HG03575 (cell line): ENCODE measurements at regions not wholly inside any gene's neighbourhood (a gene's known extent, or its start where the extent isn't known, plus 50 kb on each side); places are given as distances from the start of the nearest gene placed in this dataset.

Experiments used
- ATAC-seq: cut with Tn5 transposase; IDR thresholded peaks from one replicate; pipeline ENCODE4 v1.9.1; 2021; ENCODE audit not compliant: unreplicated experiment, insufficient number of reproducible peaks, low FRiP score; ENCODE audit errors: extremely low read depth

GRCh38 chr7:23968791-23969190, 258.8 kb downstream of the STK31 start:
- no peak for ATAC-seq

GRCh38 chr7:23969443-23969842, 259.4 kb downstream of the STK31 start:
- no peak for ATAC-seq

DNA sequence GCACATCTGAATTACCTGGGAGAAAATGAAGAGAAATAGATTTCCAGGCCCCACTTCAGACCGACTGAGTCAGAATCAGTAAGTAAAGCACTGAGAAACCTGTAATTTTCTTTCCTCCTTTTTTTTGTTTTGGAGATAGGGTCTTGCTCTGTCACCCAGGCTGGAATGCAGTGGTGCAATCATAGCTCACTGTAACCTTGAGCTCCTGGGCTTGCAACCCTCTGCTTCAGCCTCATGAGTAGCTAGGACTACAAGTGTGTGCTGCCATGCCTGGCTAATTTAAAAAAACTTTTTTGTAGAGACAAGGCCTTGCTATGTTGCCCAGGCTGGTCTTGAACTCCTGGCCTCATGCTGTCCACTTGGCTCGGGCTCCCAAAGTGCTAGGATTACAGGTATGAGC, 260.2 kb downstream of the STK31 start:
- ATAC-seq, result no peak

GRCh38 chr7:23971031-23971430, 261.0 kb downstream of the STK31 start:
- no peak for ATAC-seq

DNA sequence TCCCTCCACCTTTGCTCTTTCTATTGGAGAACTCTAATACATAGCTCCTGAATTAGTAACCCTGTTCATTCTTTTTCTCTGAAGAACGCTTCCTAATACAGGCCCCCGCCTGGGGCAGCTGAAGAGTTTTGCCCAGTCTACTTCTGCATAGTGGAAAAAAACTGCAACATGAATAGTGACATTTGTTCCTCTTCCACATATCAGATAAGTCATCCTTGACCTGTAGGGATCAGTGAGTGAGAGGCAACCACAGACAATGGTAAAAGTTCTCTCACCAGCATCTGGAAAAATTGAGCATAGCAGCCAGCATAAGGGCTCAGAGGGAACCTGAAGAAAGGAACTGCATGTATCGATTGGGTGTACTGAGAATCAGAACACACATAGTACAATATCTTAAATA, 262.0 kb downstream of the STK31 start:
- no peak for ATAC-seq

DNA sequence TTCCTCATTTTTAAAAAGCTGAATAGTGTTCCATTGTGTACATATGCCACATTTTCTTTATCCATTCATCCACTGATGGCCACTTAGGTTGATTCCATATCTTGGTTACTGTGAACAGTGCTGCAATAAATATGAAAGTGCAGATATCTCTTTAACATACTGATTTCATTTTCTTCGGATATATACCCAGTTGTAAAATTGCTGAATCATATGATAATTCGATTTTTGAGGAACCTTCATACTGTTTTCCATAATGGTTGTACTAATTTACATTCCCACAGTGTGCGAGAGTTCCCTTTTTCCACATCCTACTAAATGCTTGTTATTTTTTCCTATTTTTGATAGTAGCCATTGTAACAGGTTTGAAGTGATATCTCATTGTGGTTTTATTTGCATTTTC, 263.2 kb downstream of the STK31 start:
- no peak for ATAC-seq

DNA sequence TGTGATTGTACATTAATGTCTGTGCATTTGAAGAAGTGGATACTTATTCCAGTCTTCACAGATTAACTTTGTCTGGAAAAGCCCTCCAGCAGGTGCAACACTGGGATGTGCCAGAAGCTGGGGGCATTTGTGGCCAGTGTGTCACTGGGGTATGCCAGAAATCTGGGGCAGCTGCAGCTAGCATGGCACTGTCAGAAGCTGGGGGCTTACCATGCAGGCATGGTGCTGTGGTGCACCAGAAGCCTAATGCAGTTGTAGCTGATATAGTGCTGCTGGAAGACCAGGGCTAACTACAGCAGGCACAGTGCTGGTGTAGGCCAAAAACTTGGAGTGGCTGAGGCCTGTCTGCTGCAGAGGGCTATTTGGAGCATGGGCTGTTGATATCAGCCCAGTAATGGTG, 270.1 kb downstream of the STK31 start:
- ATAC-seq, result no peak

DNA sequence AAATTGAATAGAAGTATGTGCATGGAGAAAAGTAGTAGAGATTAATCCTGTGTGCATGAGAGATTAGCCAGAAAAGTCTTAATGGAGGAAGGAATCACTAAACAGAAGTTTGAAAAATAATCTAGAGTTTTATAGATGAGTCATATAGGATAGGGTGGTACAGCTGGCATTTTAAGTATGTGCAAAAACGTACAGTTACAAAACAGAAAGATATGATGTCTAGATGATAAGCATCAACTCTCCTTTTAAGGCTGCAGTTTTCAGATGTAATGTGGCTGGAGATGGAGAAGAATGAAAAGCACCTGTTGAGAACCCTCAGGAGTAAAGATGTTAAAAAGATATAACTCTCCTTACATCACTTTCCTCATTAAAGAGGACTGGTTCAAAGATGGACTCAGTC, 271.3 kb downstream of the STK31 start:
- ATAC-seq, result no peak

- no peak for ATAC-seq
Observed at GRCh38 chr7:23981758-23982157, 271.7 kb downstream of the STK31 start.

GRCh38 chr7:24005517-24005916, 278.5 kb upstream of the NPY start:
- no peak for ATAC-seq

DNA sequence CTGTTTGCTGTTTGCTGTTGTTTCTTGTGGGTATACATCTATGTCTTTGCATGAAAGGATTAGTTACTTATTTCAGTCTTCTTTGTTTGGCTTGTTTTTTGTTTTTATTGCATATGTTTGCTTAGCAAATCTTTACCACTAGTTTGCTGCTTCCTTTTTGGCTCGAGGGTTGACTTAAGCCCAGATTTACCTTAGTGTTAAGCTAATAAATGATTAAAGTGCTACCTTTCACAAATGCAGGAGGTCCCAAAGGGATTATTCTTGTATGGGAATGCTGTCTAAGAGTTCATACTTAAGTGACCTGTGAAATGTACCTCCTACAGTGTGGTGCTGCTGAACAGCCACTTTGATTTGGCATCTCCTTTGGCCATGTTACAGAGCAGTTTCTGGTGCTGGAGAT, 273.5 kb upstream of the NPY start:
- ATAC-seq, result no peak

DNA sequence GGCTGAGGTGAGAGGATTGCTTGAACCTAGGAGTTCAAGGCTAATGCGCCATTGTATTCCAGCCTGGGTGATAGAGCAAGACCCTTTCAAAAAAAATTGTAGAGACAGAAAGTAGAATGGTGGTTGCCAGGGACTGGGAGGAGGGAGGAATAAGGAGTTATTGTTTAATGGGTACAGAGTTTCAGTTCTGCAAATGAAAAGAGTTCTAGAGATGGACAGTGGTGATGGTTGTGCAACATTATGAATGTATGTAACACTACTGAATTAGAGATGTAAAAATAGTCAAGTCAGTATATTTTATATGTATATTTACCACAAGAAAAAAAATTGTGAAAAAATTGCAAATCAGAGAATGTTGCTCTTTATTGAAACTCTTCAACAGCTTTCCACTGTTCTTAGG, 266.5 kb upstream of the NPY start:
- ATAC-seq, result no peak

GRCh38 chr7:24018331-24018730, 265.7 kb upstream of the NPY start:
- ATAC-seq, result no peak

- no peak for ATAC-seq
Observed at GRCh38 chr7:24019841-24020240, 264.1 kb upstream of the NPY start.

GRCh38 chr7:24024276-24025068, 259.5 kb upstream of the NPY start:
- ATAC-seq, result no peak

DNA sequence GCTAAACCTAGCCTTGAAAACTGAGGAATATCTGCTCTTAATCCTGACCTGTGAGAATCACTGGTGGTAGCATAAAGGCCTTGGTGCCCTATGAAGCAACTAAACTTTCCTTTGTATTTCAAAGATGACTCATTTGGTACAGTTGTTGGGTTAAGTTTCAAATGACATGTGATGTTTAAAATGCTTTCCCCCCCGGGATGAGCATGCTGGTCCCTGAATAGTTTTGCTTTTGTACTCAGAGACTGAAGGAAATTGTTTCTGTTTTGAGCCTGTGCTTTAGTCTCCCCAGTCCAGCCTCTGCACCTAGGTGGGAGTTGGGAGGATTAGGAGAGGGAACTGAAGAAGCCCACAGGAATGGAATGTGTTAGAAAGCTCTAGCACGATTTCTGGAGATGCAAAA, 258.9 kb upstream of the NPY start:
- ATAC-seq, result no peak

DNA sequence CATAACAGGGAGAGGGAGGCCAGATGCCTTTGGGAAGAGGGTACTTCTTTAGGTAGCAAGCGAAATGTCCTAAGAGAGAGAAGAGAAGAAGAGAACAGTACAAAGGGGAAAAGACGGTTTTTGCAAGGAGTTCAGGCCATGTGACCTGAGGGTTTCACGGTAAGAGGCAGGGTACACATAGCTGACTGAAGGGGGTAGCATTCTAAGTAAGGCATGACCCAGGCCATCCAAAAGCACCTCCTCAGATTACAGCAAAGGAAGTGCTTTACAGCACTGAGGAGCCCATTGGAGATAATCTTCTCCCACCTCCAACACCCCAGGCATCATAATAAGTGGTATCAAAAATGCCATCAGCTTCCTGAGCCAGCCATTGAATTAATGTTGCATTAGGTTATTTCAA, 258.2 kb upstream of the NPY start:
- no peak for ATAC-seq

DNA sequence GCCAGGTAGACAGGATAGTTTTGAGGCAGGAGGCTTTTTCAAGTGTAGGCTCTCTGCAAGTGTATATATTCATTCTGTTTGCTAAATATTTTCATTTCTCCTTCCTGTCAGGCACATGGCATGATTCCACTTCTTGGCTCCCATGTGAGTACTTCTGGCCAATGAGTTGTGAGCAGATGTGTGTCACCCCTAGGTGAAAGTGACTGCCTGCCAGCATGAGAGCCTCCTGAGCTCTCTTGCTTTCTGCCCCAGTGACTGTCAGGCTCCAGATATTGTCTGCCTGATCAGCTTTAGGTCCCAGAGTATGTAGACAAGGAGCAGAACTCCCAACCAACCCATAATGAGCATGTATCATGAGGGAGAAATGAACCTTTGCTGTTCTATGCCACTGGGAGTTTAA, 257.6 kb upstream of the NPY start:
- ATAC-seq, result no peak

GRCh38 chr7:24029068-24029467, 254.9 kb upstream of the NPY start:
- no peak for ATAC-seq

- ATAC-seq, result no peak
Observed at GRCh38 chr7:24034251-24034650, 249.7 kb upstream of the NPY start.

DNA sequence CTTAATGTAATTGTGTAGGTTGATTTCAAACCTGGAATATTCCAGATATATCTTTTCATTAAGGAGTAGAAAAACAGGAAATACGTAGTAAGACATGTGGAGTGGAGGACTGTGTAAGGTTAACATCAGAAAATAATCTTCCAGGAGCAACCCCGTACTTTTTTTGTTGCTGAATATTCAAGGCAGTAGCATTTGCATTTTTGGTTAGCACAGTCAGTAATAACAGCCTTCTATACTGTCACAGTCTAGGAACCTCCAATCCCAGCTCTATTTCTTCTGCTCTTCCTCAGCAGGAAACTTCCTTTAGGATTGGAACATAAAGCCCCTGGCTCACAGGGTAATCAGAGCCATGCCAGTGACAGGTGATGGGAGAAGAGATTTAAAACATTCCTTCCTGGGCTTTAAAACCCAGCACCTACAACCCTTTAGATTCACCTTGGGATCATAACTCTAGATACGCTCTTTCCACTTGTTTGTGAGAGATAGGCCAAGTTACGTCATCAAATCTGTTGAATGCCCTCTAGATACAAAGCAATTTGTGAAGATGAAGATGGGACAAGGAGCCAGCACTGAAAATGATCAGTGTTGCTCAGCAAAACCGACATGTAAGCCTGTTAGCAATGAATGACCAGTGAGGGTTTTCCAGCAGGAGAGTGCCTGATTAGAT, 248.5 kb upstream of the NPY start:
- no peak for ATAC-seq
